ACC112 (cell line): ENCODE measurements at regions not wholly inside any gene's neighbourhood (a gene's known extent, or its start where the extent isn't known, plus 50 kb on each side); places are given as distances from the start of the nearest gene placed in this dataset.

Experiments used
- H2AFZ ChIP-seq: fragments of 200-600 bp; sonication (generic); one replicate; pipeline ENCODE4 v1.6.0; 2017; ENCODE audit warnings: antibody characterized with exemption, low read length; ENCODE audit not compliant: unreplicated experiment
- H3K27ac ChIP-seq: fragments of 200-600 bp; sonication (generic); 2 replicates; pipeline ENCODE4 v1.5.1; 2014; ENCODE audit warnings: low read depth, mild to moderate bottlenecking, antibody characterized with exemption, low read length, moderate library complexity
- H3K27me3 ChIP-seq: fragments of 200-600 bp; sonication (generic); 2 replicates; pipeline ENCODE4 v1.6.1; 2014; ENCODE audit warnings: mild to moderate bottlenecking, antibody characterized with exemption, low read length, moderate library complexity, mixed read lengths; ENCODE audit not compliant: insufficient read depth
- H3K36me3 ChIP-seq: fragments of 200-600 bp; sonication (generic); 2 replicates; pipeline ENCODE4 v1.6.1; 2016; ENCODE audit warnings: mild to moderate bottlenecking, antibody characterized with exemption, low read length, moderate library complexity, mixed read lengths; ENCODE audit not compliant: insufficient read depth
- H3K4me1 ChIP-seq: fragments of 200-600 bp; sonication (generic); one replicate; pipeline ENCODE4 v1.6.1; 2016; ENCODE audit warnings: low read length, mixed read lengths; ENCODE audit not compliant: insufficient read depth, unreplicated experiment, control insufficient read depth
- H3K4me3 ChIP-seq: fragments of 200-600 bp; sonication (generic); 2 replicates; pipeline ENCODE4 v1.5.1; 2014; ENCODE audit warnings: mild to moderate bottlenecking, low read depth, low read length
- H3K79me2 ChIP-seq: fragments of 200-600 bp; sonication (generic); one replicate; pipeline ENCODE4 v1.6.0; 2016; ENCODE audit warnings: low read length; ENCODE audit not compliant: control insufficient read depth, unreplicated experiment, insufficient read depth

DNA sequence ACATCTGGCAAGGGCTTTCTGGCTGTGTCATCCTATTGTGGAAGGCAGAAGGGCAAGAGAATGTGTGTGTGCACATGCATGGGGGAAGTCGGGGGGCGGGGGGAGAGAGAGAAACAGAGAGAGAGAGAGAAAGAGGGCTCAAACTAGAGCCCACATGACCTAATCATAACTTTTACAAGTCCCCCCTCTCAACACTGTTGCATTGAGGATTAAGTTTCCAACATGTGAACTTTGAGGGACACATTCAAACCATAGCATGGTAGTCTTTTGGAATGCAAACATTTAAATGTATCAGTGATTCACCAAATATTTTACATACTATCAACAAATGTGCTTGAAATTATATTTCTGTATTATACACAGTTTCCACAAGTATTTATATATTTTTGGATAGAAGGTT lies 655.4 kb upstream of the B3GALT2 start:
- Histone ChIP-seq H3K27ac (no peak overlapping the region), H3K27me3 (no peaks in the 10 kb centered on the region), H3K4me3 (no peak overlapping the region), H3K36me3 (no peaks in the 10 kb centered on the region), H3K79me2 (no peaks in the 10 kb centered on the region), H2AFZ (no peak overlapping the region), H3K4me1 (no peaks in the 10 kb centered on the region)

DNA sequence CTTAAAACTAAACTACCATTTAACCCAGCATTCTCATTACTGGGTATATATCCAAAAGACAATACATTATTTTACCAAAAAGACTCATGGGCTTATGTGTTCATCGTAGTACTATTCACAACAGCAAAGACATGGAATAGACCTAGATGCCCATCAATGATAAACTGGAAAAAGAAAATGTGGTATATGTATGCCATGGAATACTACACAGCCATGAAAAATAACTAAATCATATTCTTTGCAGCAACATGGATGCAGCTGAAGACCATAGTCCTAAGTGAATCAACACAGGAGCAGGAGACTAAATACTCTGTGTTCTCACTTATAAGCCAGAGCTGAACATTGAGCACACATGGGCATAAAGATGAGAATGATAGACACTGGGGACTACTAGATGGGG lies 645.1 kb upstream of the B3GALT2 start:
- no peak overlapping the region for H3K27ac ChIP-seq
- H3K4me3 ChIP-seq, result no peak overlapping the region
- H3K36me3 ChIP-seq, result no peaks in the 10 kb centered on the region

GRCh38 chr1:193827516-193827915 lies 641.1 kb upstream of the B3GALT2 start:
- H3K4me1 ChIP-seq, result no peaks in the 10 kb centered on the region
- H3K4me3 ChIP-seq, result no peak overlapping the region
- H3K27ac ChIP-seq, result no peak overlapping the region
- no peaks in the 10 kb centered on the region for H3K79me2 ChIP-seq
- no peaks in the 10 kb centered on the region for H3K27me3 ChIP-seq
- H2AFZ ChIP-seq, result no peak overlapping the region
- H3K36me3 ChIP-seq, result no peaks in the 10 kb centered on the region

More for the DNA sequence above, 645.1 kb upstream of the B3GALT2 start:
- Histone ChIP-seq H3K79me2 (no peaks in the 10 kb centered on the region), H3K4me1 (no peaks in the 10 kb centered on the region), H2AFZ (no peak overlapping the region), H3K27me3 (no peaks in the 10 kb centered on the region)

DNA sequence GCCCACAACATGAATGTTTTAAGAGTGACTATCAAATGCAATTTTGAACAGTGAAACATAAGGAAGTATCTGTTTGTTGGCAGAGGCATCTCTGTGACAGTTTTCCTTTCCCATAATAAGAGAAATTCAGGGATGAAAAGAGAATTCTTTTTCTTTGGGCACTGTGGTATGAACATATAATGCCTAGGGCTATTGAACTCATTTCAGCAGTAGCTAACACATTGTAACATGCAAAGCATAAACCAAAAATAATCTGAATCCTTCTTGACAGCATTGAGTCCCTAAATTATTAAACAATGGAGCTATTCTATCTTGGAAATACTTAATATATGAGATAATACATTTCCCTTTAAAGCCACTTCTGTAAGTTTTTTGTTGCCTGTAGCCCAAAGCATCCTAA lies 633.0 kb upstream of the B3GALT2 start:
- no peaks in the 10 kb centered on the region for H3K27me3 ChIP-seq
- no peak overlapping the region for H3K4me3 ChIP-seq
- H3K4me1 ChIP-seq, result no peaks in the 10 kb centered on the region
- H3K79me2 ChIP-seq, result no peaks in the 10 kb centered on the region
- H2AFZ ChIP-seq, result no peak overlapping the region
- H3K36me3 ChIP-seq, result no peaks in the 10 kb centered on the region
- H3K27ac ChIP-seq, result no peak overlapping the region

DNA sequence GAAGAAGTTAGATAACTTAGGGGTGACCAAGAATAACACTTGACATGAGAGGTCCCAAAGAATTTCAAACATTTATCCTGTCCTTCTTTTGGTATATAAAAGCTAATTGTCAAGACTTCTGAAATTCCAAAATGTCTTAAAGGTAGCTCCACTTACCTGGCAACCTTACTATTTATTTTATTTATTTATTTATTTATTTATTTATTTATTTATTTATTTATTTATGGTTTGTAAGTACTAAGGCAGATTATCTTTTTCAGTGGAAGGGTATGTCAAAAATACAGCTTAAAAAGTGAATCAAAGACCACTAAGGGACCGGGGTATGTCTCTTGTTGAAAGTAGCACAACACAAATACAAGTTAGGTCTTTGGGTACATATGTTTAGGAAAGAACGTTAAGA lies 620.8 kb upstream of the B3GALT2 start:
- Histone ChIP-seq H3K27ac (no peak overlapping the region), H3K4me3 (no peak overlapping the region), H3K27me3 (no peaks in the 10 kb centered on the region), H3K4me1 (no peaks in the 10 kb centered on the region), H3K36me3 (no peaks in the 10 kb centered on the region), H2AFZ (no peak overlapping the region), H3K79me2 (no peaks in the 10 kb centered on the region)

DNA sequence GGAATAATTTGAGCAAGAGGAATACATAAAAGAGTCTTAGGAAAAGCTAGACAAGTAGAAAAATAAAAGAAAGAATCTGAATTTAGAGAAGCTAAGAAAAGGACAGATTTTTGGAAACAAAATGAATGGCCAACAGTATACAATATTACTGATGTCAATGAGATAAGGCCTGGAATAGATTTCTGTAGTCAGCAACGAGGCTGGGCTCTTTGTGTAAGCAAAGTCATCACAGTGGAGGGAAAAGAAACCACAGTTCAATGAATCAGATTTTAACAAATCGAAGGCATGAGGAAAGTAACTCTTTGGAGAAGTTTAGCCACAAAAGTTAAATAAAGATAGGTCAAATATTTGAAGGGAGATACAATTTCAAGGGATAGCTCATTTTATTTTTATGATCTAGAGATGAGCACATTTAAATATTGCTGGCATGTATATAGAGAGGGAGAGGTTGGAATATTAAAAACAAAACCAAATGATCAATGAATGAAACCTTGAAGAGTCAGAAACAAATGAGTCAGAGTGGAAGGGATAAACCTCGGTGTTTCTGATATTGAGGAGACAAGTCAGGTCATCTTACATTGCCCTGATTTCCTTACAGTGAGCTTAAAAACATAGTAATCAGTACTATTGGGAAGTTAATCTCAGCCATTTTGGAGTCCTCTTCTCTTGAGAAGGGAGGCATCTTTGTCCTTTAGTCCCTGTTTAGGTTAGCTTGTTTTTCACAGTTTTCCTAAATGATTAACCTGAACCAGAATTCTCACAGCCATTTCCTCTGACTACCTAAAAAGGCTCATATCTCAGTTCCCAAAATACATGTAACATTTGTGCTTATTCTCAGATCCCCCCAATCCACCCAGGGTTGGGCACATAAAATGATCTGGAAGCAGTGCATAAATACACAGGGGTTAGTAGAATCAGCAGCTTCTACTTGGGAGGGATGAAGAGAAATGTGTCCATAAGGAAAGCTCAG lies 620.0 kb upstream of the B3GALT2 start:
- Histone ChIP-seq H3K79me2 (no peaks in the 10 kb centered on the region), H2AFZ (no peak overlapping the region), H3K27me3 (no peaks in the 10 kb centered on the region), H3K4me1 (no peaks in the 10 kb centered on the region), H3K4me3 (no peak overlapping the region), H3K36me3 (no peaks in the 10 kb centered on the region), H3K27ac (no peak overlapping the region)

- H2AFZ ChIP-seq, result no peak overlapping the region
- no peaks in the 10 kb centered on the region for H3K79me2 ChIP-seq
- H3K36me3 ChIP-seq, result no peaks in the 10 kb centered on the region
- H3K4me1 ChIP-seq, result no peaks in the 10 kb centered on the region
- no peak overlapping the region for H3K4me3 ChIP-seq
- H3K27ac ChIP-seq, result no peak overlapping the region
- H3K27me3 ChIP-seq, result no peaks in the 10 kb centered on the region
Observed at GRCh38 chr1:193799948-193800690, 613.7 kb upstream of the B3GALT2 start.

DNA sequence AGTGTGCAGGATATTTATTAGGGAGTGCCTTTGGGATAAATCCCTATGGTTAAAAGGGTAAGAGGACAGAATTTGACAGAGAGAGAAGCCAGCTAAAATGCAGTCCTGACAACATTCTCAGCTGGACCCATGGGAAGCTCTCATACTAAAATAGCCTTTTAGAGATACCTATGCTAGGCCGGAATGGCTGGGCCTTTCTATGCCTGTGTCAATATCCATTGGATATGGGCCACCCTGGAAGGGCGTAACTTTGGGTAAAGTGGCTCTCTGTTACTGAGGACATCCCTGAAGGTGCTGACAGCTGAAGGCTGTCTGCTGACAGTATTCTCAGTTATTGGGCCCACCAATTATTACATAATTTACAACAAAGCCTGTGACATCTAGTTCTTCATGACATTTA lies 613.0 kb upstream of the B3GALT2 start:
- no peaks in the 10 kb centered on the region for H3K36me3 ChIP-seq
- no peaks in the 10 kb centered on the region for H3K27me3 ChIP-seq
- H3K27ac ChIP-seq, result no peak overlapping the region
- H3K79me2 ChIP-seq, result no peaks in the 10 kb centered on the region
- H2AFZ ChIP-seq, result no peak overlapping the region
- no peak overlapping the region for H3K4me3 ChIP-seq
- no peaks in the 10 kb centered on the region for H3K4me1 ChIP-seq

DNA sequence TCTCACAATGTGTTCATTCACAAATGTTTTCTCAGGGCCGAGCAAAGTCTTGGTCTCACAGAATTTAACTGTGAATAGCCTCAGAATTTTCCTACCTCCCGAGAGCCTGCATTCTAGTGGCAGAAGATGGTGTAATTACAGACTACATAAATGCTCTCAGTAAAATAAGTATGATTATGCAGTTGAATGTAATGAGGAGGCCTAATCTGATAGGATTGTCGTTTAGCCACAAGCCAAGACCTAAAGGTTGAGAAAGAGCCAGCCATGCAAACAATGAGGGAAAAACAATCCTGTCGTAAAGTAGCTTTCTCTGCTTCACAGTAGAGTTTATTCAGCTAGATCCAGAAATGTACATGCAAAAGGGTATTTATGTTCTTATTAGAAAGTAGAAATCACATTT lies 607.8 kb upstream of the B3GALT2 start:
- Histone ChIP-seq H3K27ac (no peak overlapping the region), H2AFZ (peak overlapping the region; percentile 1), H3K36me3 (no peaks in the 10 kb centered on the region), H3K79me2 (no peaks in the 10 kb centered on the region), H3K4me3 (peak overlapping the region; percentile 17; the same call in 1 of the 2 replicates), H3K4me1 (no peaks in the 10 kb centered on the region), H3K27me3 (no peaks in the 10 kb centered on the region)

- Histone ChIP-seq H3K4me3 (no peak overlapping the region), H3K27me3 (no peaks in the 10 kb centered on the region), H3K36me3 (no peaks in the 10 kb centered on the region), H3K4me1 (no peaks in the 10 kb centered on the region), H3K27ac (no peak overlapping the region), H2AFZ (no peak overlapping the region), H3K79me2 (no peaks in the 10 kb centered on the region)
Observed at GRCh38 chr1:193791746-193792145, 605.3 kb upstream of the B3GALT2 start.

- H3K4me1 ChIP-seq, result no peaks in the 10 kb centered on the region
- no peak overlapping the region for H3K27ac ChIP-seq
- H3K4me3 ChIP-seq, result no peak overlapping the region
- H3K27me3 ChIP-seq, result no peaks in the 10 kb centered on the region
- H3K36me3 ChIP-seq, result no peaks in the 10 kb centered on the region
- no peak overlapping the region for H2AFZ ChIP-seq
- H3K79me2 ChIP-seq, result no peaks in the 10 kb centered on the region
Observed at GRCh38 chr1:193787061-193787460, 600.6 kb upstream of the B3GALT2 start.
